ENCODE measurements at regions not wholly inside any gene's neighbourhood (a gene's known extent, or its start where the extent isn't known, plus 50 kb on each side); places are given as distances from the start of the nearest gene placed in this dataset.
A peak's percentile ranks its signal among the peaks of the same experiment; 100 is the strongest.

GRCh38 chr12:124129132-124129531 is 156.1 kb downstream of the ZNF664 start:
- H3K27me3 Mint-ChIP-seq (ENCODE audit: low read depth) = no peaks in the 10 kb centered on the region
- no peak overlapping the region for H3K27ac Mint-ChIP-seq
- H3K9me3 Mint-ChIP-seq = no peaks in the 10 kb centered on the region
- no peaks in the 10 kb centered on the region for H3K36me3 Mint-ChIP-seq (ENCODE audit: low read depth)
- peaks cover 24% of the 10 kb centered on the region for H3K4me1 Mint-ChIP-seq
- TF ChIP-seq CTCF (IDR thresholded peaks at IDR 0.05; ENCODE audit: unreplicated experiment in 3 of 3) = no peak
- H3K4me3 Mint-ChIP-seq = no peak overlapping the region

- no peak for TF ChIP-seq CTCF (IDR thresholded peaks at IDR 0.05; ENCODE audit: unreplicated experiment in 3 of 3)
- Mint-ChIP-seq H3K4me1 (peaks cover 14% of the 10 kb centered on the region), H3K27ac (peak overlapping the region in 1 of 3 experiments; percentile 50), H3K27me3 (ENCODE audit: low read depth) (no peaks in the 10 kb centered on the region), H3K9me3 (no peaks in the 10 kb centered on the region), H3K36me3 (ENCODE audit: low read depth) (no peaks in the 10 kb centered on the region), H3K4me3 (no peak overlapping the region)
Observed at GRCh38 chr12:124130691-124131591, 157.9 kb downstream of the ZNF664 start.

- Mint-ChIP-seq H3K27ac (peak overlapping the region in 1 of 3 experiments; percentile 50), H3K9me3 (peaks cover under 1% of the 10 kb centered on the region), H3K36me3 (ENCODE audit: low read depth) (no peaks in the 10 kb centered on the region), H3K4me3 (no peak overlapping the region), H3K27me3 (ENCODE audit: low read depth) (no peaks in the 10 kb centered on the region), H3K4me1 (peaks cover 14% of the 10 kb centered on the region)
- TF ChIP-seq CTCF (IDR thresholded peaks at IDR 0.05; ENCODE audit: unreplicated experiment in 3 of 3) = no peak
Observed at GRCh38 chr12:124131659-124132058, 158.6 kb downstream of the ZNF664 start.

GRCh38 chr12:124132530-124132929 is 159.5 kb downstream of the ZNF664 start:
- Mint-ChIP-seq H3K27ac (no peak overlapping the region), H3K9me3 (peaks cover 6% of the 10 kb centered on the region), H3K36me3 (ENCODE audit: low read depth) (no peaks in the 10 kb centered on the region), H3K27me3 (ENCODE audit: low read depth) (no peaks in the 10 kb centered on the region), H3K4me3 (no peak overlapping the region), H3K4me1 (peaks cover 14% of the 10 kb centered on the region)
- no peak for TF ChIP-seq CTCF (IDR thresholded peaks at IDR 0.05; ENCODE audit: unreplicated experiment in 3 of 3)

GRCh38 chr12:124136796-124137195 is 158.1 kb upstream of the RFLNA start:
- Mint-ChIP-seq H3K4me3 (no peak overlapping the region), H3K27ac (no peak overlapping the region), H3K9me3 (peaks cover 24% of the 10 kb centered on the region), H3K27me3 (ENCODE audit: low read depth) (peaks cover 4% of the 10 kb centered on the region), H3K4me1 (peaks cover 3% of the 10 kb centered on the region), H3K36me3 (ENCODE audit: low read depth) (peaks cover 5% of the 10 kb centered on the region)
- TF ChIP-seq CTCF (IDR thresholded peaks at IDR 0.05; ENCODE audit: unreplicated experiment in 3 of 3) = no peak
